ENCODE measurements at regions not wholly inside any gene's neighbourhood (a gene's known extent, or its start where the extent isn't known, plus 50 kb on each side); places are given as distances from the start of the nearest gene placed in this dataset.
"Not testable (repeated sequence)": the region's sequence is repeated elsewhere in the genome, so short reads cannot be mapped to it uniquely, and the experiment has no call there.

- DNase-seq (ENCODE audit: low read depth in 2 of 2) = no peak
These were observed 419.4 kb downstream of the ISL1 start for GRCh38 chr5:51802551-51803184.

GRCh38 chr5:51806677-51807076 lies 423.4 kb downstream of the ISL1 start:
- peak in 1 of 2 donors; percentile 11 for DNase-seq (ENCODE audit: low read depth in 2 of 2)

- peak; percentile 3 to 47 for DNase-seq (ENCODE audit: low read depth in 2 of 2)
These were observed 427.3 kb downstream of the ISL1 start for GRCh38 chr5:51810592-51810991.

- no peak for DNase-seq (ENCODE audit: low read depth in 2 of 2)
These were observed 428.7 kb downstream of the ISL1 start for GRCh38 chr5:51811883-51812471.

GRCh38 chr5:51814817-51815216 lies 431.6 kb downstream of the ISL1 start:
- DNase-seq (ENCODE audit: low read depth in 2 of 2) = not testable (repeated sequence)

GRCh38 chr5:51816427-51816826 lies 433.2 kb downstream of the ISL1 start:
- DNase-seq (ENCODE audit: low read depth in 2 of 2) = no peak

GRCh38 chr5:51821697-51822096 lies 438.4 kb downstream of the ISL1 start:
- DNase-seq (ENCODE audit: low read depth in 2 of 2) = no peak

GRCh38 chr5:51829230-51829629 lies 446.0 kb downstream of the ISL1 start:
- DNase-seq (ENCODE audit: low read depth in 2 of 2) = peak in 1 of 2 donors; percentile 4

GRCh38 chr5:51829691-51830090 lies 446.4 kb downstream of the ISL1 start:
- peak; percentile 22 to 27 for DNase-seq (ENCODE audit: low read depth in 2 of 2)

- DNase-seq (ENCODE audit: low read depth in 2 of 2) = no peak
These were observed 449.8 kb downstream of the ISL1 start for GRCh38 chr5:51832934-51833470.

- no peak for DNase-seq (ENCODE audit: low read depth in 2 of 2)
These were observed 455.2 kb downstream of the ISL1 start for GRCh38 chr5:51838459-51838858.

- no peak for DNase-seq (ENCODE audit: low read depth in 2 of 2)
These were observed 460.6 kb downstream of the ISL1 start for GRCh38 chr5:51843893-51844292.

- no peak for DNase-seq (ENCODE audit: low read depth in 2 of 2)
These were observed 462.8 kb downstream of the ISL1 start for GRCh38 chr5:51846015-51846414.

GRCh38 chr5:51859624-51860023 lies 476.4 kb downstream of the ISL1 start:
- DNase-seq (ENCODE audit: low read depth in 2 of 2) = no peak

- DNase-seq (ENCODE audit: low read depth in 2 of 2) = no peak
These were observed 477.3 kb downstream of the ISL1 start for GRCh38 chr5:51860532-51861018.

- no peak for DNase-seq (ENCODE audit: low read depth in 2 of 2)
These were observed 488.9 kb downstream of the ISL1 start for GRCh38 chr5:51872144-51872543.

GRCh38 chr5:51881901-51882300 lies 498.7 kb downstream of the ISL1 start:
- no peak for DNase-seq (ENCODE audit: low read depth in 2 of 2)

GRCh38 chr5:51882647-51883046 lies 499.4 kb downstream of the ISL1 start:
- DNase-seq (ENCODE audit: low read depth in 2 of 2) = no peak

GRCh38 chr5:51889703-51890102 lies 506.5 kb downstream of the ISL1 start:
- DNase-seq (ENCODE audit: low read depth in 2 of 2) = no peak

GRCh38 chr5:51890435-51891116 lies 507.3 kb downstream of the ISL1 start:
- DNase-seq (ENCODE audit: low read depth in 2 of 2) = no peak

GRCh38 chr5:51892680-51893079 lies 509.4 kb downstream of the ISL1 start:
- no peak for DNase-seq (ENCODE audit: low read depth in 2 of 2)

GRCh38 chr5:51895834-51896233 lies 512.6 kb downstream of the ISL1 start:
- DNase-seq (ENCODE audit: low read depth in 2 of 2) = no peak

GRCh38 chr5:51902512-51902911 lies 519.3 kb downstream of the ISL1 start:
- no peak for DNase-seq (ENCODE audit: low read depth in 2 of 2)
